CD4-positive, alpha-beta T cell treated with Interleukin-21 for 1 hour (primary cell): ENCODE measurements at regions not wholly inside any gene's neighbourhood (a gene's known extent, or its start where the extent isn't known, plus 50 kb on each side); places are given as distances from the start of the nearest gene placed in this dataset.

Experiments
- DNase-seq: peaks from one replicate; pipeline ENCODE4 v3.0.0-alpha.2; 2020

GRCh38 chr9:93875330-93875729 is 79.8 kb downstream of the BARX1 start:
- no peak for DNase-seq

DNA sequence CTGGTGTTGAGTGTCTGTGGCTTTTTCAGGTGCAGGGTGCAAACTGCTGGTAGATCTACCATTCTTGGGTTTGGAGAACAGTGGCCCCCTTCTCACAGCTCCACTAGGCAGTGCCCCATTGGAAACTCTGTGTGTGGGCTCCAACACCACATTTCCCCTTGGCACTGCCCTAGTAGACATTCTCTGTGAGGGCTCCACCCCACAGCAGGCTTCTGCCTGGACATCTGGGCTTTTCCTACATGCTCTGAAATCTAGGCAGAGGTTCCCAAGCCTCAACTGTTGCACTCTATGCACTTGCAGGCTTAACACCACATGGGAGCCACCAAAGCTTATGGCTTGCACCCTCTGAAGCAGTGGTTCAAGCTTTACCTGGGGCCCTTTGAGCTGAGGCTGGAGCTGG is 80.9 kb downstream of the BARX1 start:
- no peak for DNase-seq

DNA sequence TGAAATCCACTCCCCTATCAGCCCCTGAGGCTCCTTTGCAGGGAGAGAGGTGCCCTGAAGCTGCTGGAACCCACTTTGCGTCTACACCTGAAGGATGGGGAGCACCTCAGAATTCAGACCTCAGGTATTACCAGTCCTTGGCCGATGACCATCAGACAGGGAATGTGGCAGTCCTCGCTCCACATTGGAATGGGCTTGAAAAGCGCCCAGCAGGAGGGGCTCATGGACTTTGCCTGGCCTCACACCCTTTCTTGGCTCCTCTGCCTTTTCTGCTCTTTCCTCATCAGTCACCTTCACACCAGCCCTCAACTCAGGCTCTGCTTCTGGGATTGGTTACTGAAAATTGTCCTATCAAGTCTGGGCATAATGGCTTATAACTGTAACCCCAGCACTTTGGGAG is 83.9 kb downstream of the BARX1 start:
- DNase-seq: no peak

- no peak for DNase-seq
Observed at GRCh38 chr9:93869863-93870262, 85.3 kb downstream of the BARX1 start.

DNA sequence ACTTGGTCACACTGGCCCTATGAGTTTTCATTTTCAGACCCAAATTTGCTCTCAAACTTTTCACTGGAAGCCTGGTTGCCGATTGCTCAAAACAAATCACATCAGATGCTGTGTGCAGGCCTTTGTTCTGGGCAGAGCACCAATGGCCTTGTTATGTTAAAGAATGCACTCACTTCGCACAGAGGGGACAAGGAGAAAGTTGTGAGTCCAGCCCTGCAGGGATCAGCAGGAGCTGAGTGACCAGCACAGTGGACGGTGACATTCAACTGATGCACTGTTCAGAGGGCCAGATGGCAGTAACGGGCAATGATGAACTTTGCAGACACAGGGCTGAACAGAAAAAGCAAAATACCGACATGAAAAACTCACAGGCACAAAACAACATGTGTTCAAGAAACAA is 86.1 kb downstream of the BARX1 start:
- no peak for DNase-seq

GRCh38 chr9:93865716-93866115 is 89.4 kb downstream of the BARX1 start:
- DNase-seq: no peak

DNA sequence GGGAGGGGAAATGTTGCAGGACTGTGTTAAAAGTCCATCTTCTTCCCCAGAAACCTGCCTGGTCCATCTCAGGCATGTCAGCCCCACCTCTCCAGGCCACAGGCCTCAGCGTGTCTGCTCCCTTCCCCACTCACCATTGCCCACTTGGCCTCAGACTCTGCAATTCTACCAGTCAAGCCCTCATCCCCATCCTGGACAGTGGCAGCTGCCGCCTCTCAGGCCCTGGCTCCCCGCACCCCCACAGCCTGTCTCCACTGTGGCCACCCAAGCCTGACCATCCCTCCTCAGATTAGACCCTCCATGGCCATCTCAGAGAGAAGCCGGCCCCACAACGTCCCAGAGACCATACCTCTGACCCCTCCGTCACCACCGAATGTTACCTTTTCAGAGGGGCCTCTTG is 89.9 kb downstream of the BARX1 start:
- no peak for DNase-seq

- no peak for DNase-seq
Observed at GRCh38 chr9:93864840-93865239, 90.3 kb downstream of the BARX1 start.

- no peak for DNase-seq
Observed at GRCh38 chr9:93864032-93864431, 91.1 kb downstream of the BARX1 start.

- DNase-seq: no peak
Observed at GRCh38 chr9:93862877-93863545, 92.1 kb downstream of the BARX1 start.

- no peak for DNase-seq
Observed at GRCh38 chr9:93861736-93862358, 93.3 kb downstream of the BARX1 start.

- no peak for DNase-seq
Observed at GRCh38 chr9:93860694-93861658, 94.2 kb downstream of the BARX1 start.

- DNase-seq: no peak
Observed at GRCh38 chr9:93859431-93860215, 95.5 kb downstream of the BARX1 start.

GRCh38 chr9:93857528-93857927 is 97.6 kb downstream of the BARX1 start:
- no peak for DNase-seq

DNA sequence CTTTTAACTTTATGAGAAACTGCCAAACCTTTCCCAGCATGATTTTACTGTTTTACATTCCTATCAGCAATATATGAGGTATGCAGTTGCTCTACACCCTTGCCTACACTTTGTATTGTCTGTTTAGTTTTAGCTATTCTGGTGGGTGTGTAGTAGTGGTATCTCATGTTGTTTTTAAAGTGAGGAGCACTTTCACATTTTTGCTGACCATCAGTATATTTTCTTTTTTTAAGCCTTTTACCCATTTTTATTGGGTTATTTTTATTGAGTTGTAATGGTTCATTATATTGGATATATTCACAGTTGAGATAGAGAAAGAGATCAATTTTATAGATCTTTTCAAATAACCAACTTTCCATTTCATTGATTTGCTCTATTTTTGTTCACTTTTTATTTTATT is 102.4 kb downstream of the BARX1 start:
- DNase-seq: no peak

GRCh38 chr9:93846349-93846748 is 108.8 kb downstream of the BARX1 start:
- no peak for DNase-seq

- no peak for DNase-seq
Observed at GRCh38 chr9:93843396-93843795, 111.8 kb downstream of the BARX1 start.

DNA sequence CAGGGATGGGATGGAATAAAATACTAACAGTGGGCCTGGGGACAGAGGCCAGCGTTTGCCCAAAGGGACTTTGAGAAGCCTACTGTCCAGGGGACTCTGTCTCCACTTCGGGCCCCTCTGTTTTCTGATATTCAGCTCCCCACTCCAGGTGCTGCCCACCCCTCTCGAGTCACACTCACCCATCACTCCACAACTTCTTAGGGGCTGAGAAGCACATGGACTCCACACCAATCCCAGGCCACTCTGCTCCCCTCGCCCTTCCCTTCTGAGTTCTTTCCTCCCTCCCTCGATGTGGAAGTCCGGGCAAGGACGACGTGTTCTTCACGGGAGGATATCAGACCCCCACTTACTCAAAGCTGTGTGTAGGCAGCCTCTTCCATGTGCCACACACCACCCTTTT is 124.5 kb downstream of the BARX1 start:
- DNase-seq: no peak

DNA sequence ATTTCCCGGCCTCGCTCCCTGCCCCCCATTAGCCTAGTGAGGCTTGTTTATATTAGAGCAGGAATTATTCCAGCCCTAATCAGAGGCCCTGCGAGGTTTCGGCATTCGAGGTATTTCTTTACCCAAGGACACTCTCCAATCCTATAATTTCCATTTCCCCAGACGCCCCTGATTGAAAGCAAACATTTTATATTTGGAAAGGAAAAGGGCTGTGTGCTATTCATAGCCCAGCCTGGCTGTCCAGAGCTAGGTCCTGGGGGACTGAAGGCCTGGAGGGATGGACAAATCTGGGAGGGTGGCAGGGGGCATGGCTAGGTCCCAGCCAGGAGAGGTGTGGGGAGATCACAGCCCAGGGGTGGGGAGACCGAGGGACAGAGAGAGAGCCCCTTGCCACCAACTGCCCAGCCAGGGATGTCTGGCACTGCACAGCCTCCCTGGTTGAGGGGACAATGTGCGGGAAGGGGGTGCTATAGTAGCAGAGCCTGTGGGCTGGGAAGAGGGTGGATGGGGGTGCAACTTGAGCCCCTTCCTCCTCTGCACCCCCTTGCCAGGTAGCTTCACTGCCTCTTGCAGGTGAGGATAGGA is 125.1 kb downstream of the BARX1 start:
- DNase-seq: no peak

DNA sequence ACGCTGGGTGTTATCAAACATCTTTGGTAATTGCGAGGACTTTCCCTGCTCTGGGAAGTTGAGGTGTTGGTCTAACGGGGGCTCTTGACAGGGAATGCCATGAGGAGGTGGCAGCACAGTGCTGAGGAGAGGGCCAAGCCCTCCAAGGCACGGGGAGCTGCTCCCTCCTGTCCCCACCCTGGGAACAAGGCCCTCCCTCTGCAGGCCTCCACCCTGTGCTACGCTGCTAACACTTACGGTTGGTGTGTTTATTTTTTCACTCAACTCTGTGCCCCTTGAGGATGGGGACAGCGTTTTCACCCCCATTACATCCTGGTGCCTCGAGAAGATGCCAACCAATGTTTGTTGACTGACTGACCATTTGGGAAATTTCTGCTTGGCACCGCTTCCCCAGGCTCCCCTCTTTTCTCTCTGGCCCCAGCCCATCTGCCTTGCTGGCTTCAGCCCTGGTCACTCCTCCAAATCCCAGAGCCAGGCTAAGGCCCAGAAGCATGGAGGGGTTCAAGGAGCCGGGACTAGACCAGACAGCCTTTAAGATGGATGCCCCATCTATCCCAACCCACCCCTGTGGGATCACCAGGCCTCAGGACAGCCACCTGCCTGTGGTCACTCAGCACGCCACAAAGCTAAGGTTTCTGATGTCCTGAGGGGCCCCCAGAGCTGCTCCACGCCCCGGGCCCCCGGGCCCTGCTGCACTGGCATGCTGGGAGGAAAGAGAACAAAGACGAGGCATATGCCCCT is 125.7 kb downstream of the BARX1 start:
- DNase-seq: no peak

DNA sequence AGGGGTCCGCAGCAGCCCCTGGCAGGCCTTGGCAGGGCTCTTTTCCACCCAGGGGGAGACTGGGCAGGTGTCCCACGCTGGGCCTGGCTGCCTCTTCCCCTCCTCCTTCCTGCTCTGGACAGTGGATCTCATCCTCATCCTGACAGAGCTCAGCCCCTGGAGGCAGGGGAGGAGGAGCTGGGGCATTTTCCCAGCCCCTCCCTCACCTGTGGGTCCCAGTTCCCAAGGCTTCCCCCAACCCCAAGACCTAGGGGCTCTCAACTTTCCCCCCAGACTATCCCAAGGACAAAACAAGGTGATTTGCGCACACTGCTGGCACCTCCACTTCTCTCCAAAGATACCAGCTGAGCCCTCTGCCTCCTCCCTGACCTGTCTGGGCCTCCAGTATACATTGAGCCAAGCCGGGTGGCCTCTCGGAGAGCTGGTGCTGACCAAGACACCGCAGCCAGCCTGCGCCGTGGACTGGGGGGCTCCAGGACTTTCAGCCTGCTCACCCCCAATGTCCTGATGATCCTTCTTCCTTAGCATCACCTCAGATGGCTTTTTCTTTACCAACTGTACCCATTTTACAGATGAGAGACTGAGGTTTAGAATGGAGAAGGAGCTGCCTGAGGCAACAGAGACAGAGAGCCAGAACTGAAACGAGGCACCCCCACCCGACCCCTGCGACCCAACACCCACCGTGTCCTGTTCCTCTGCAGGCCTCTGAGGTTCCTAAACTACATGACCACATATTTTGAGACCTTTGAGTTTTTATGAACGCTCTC is 126.6 kb downstream of the BARX1 start:
- DNase-seq: no peak
